ENCODE measurements at regions not wholly inside any gene's neighbourhood (a gene's known extent, or its start where the extent isn't known, plus 50 kb on each side); places are given as distances from the start of the nearest gene placed in this dataset.

DNA sequence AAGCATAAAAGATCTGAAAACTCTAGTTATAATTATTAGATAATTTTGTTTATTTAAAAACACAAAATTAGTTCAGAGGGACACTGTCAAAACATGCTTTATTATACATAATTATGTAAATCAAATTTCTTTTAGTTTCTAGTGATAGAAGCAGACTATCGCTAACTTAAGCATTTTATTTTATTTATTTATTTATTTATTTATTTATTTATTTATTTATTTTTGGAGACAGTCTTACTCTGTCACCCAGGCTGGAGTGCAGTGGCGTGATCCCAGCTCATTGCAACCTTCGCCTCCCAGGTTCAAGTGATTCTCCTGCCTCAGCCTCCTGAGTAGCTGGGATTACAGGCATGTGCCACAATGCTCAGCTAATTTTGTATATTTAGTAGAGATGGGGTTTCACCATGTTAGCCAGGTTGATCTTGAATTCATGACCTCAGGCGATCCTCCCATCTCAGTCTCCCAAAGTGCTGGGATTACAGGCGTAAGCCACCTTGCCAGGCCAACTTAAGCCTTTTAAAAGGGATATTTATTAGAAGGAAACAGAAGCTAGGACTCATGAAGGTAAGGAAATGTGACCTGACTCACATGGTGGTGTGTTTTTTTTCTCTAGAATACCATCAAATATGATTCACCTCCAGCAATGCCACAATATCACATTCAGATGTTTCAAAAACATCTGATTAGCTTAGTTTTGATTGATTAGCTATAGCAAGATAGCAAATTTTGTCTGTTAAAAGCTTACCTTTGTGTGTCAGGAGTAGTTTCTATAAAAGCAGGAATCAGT, 1357.4 kb upstream of the ADGRL4 start:
- TF ChIP-seq, protein P1, sequence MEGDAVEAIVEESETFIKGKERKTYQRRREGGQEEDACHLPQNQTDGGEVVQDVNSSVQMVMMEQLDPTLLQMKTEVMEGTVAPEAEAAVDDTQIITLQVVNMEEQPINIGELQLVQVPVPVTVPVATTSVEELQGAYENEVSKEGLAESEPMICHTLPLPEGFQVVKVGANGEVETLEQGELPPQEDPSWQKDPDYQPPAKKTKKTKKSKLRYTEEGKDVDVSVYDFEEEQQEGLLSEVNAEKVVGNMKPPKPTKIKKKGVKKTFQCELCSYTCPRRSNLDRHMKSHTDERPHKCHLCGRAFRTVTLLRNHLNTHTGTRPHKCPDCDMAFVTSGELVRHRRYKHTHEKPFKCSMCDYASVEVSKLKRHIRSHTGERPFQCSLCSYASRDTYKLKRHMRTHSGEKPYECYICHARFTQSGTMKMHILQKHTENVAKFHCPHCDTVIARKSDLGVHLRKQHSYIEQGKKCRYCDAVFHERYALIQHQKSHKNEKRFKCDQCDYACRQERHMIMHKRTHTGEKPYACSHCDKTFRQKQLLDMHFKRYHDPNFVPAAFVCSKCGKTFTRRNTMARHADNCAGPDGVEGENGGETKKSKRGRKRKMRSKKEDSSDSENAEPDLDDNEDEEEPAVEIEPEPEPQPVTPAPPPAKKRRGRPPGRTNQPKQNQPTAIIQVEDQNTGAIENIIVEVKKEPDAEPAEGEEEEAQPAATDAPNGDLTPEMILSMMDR (IDR thresholded peaks at IDR 0.05): no peak
- no peak for TF ChIP-seq ZFX (IDR thresholded peaks at IDR 0.05; ENCODE audit: borderline replicate concordance)
